GDM1 (cell line): ENCODE measurements at regions not wholly inside any gene's neighbourhood (a gene's known extent, or its start where the extent isn't known, plus 50 kb on each side); places are given as distances from the start of the nearest gene placed in this dataset.

Experiments
- DNase-seq: peaks from one replicate; lab custom pipeline; 2025; lab: John Stamatoyannopoulos, UW

- no peak for DNase-seq
Measured at GRCh38 chr14:71498212-71498611, 434.0 kb upstream of the RGS6 start.

GRCh38 chr14:71499018-71499417 lies 433.2 kb upstream of the RGS6 start:
- no peak for DNase-seq

GRCh38 chr14:71507681-71508080 lies 424.5 kb upstream of the RGS6 start:
- DNase-seq, result no peak

GRCh38 chr14:71508901-71509300 lies 423.3 kb upstream of the RGS6 start:
- no peak for DNase-seq

- DNase-seq, result no peak
Measured at GRCh38 chr14:71511152-71511551, 421.1 kb upstream of the RGS6 start.

GRCh38 chr14:71514941-71515919 lies 417.0 kb upstream of the RGS6 start:
- DNase-seq, result no peak

- no peak for DNase-seq
Measured at GRCh38 chr14:71521238-71522135, 410.7 kb upstream of the RGS6 start.

GRCh38 chr14:71523630-71524319 lies 408.5 kb upstream of the RGS6 start:
- no peak for DNase-seq

GRCh38 chr14:71524320-71524982 lies 407.8 kb upstream of the RGS6 start:
- DNase-seq, result no peak

- no peak for DNase-seq
Measured at GRCh38 chr14:71525663-71526221, 406.5 kb upstream of the RGS6 start.

GRCh38 chr14:71526388-71526787 lies 405.8 kb upstream of the RGS6 start:
- DNase-seq, result no peak

- DNase-seq, result no peak
Measured at GRCh38 chr14:71527838-71528237, 404.4 kb upstream of the RGS6 start.

- DNase-seq, result no peak
Measured at GRCh38 chr14:71529848-71530247, 402.4 kb upstream of the RGS6 start.

- DNase-seq, result no peak
Measured at GRCh38 chr14:71532344-71532743, 399.9 kb upstream of the RGS6 start.

GRCh38 chr14:71532790-71533189 lies 399.4 kb upstream of the RGS6 start:
- DNase-seq, result no peak

GRCh38 chr14:71533390-71533789 lies 398.8 kb upstream of the RGS6 start:
- no peak for DNase-seq

GRCh38 chr14:71533800-71534199 lies 398.4 kb upstream of the RGS6 start:
- no peak for DNase-seq

GRCh38 chr14:71534506-71534905 lies 397.7 kb upstream of the RGS6 start:
- DNase-seq, result no peak

GRCh38 chr14:71536015-71536740 lies 396.1 kb upstream of the RGS6 start:
- no peak for DNase-seq

GRCh38 chr14:71536927-71537772 lies 395.1 kb upstream of the RGS6 start:
- no peak for DNase-seq
